IPS-18a (cell line): ENCODE measurements at regions not wholly inside any gene's neighbourhood (a gene's known extent, or its start where the extent isn't known, plus 50 kb on each side); places are given as distances from the start of the nearest gene placed in this dataset.

Experiments used
- H3K27ac ChIP-seq: one replicate; pipeline ENCODE4 v1.5.1; 2013; ENCODE audit warnings: low read length
- H3K27me3 ChIP-seq: one replicate; pipeline ENCODE4 v1.6.1; 2013; ENCODE audit warnings: mild to moderate bottlenecking, low read length; ENCODE audit not compliant: control insufficient read depth, insufficient read depth
- H3K36me3 ChIP-seq: one replicate; pipeline ENCODE4 v1.6.1; 2013; ENCODE audit warnings: low read depth, low read length; ENCODE audit not compliant: control insufficient read depth
- H3K4me1 ChIP-seq: one replicate; pipeline ENCODE4 v1.6.1; 2013; ENCODE audit warnings: low read depth, low read length; ENCODE audit not compliant: control insufficient read depth
- H3K4me3 ChIP-seq: one replicate; pipeline ENCODE4 v1.5.1; 2013; ENCODE audit warnings: low read length
- H3K9ac ChIP-seq: one replicate; pipeline ENCODE4 v1.6.1; 2013; ENCODE audit warnings: mild to moderate bottlenecking, low read length, moderate library complexity
- H3K9me3 ChIP-seq: one replicate; pipeline ENCODE4 v1.6.1; 2013; ENCODE audit warnings: low read depth, low read length; ENCODE audit not compliant: control insufficient read depth

GRCh38 chr12:4084573-4084972, 189.0 kb upstream of the CCND2 start:
- no peak overlapping the region for H3K9ac ChIP-seq
- no peaks in the 10 kb centered on the region for H3K27me3 ChIP-seq
- H3K36me3 ChIP-seq: no peaks in the 10 kb centered on the region
- no peaks in the 10 kb centered on the region for H3K9me3 ChIP-seq
- H3K27ac ChIP-seq: no peak overlapping the region
- peaks cover 2% of the 10 kb centered on the region for H3K4me1 ChIP-seq
- H3K4me3 ChIP-seq: no peak overlapping the region

- no peak overlapping the region for H3K27ac ChIP-seq
- no peak overlapping the region for H3K4me3 ChIP-seq
- H3K9me3 ChIP-seq: no peaks in the 10 kb centered on the region
- H3K4me1 ChIP-seq: no peaks in the 10 kb centered on the region
- H3K9ac ChIP-seq: no peak overlapping the region
- H3K36me3 ChIP-seq: no peaks in the 10 kb centered on the region
- H3K27me3 ChIP-seq: no peaks in the 10 kb centered on the region
These were observed 190.7 kb upstream of the CCND2 start for GRCh38 chr12:4082809-4083403.

GRCh38 chr12:4080213-4080612, 193.3 kb upstream of the CCND2 start:
- Histone ChIP-seq H3K27ac (no peak overlapping the region), H3K9me3 (no peaks in the 10 kb centered on the region), H3K9ac (no peak overlapping the region), H3K27me3 (no peaks in the 10 kb centered on the region), H3K4me3 (no peak overlapping the region), H3K4me1 (no peaks in the 10 kb centered on the region), H3K36me3 (no peaks in the 10 kb centered on the region)

GRCh38 chr12:4074129-4074528, 199.4 kb upstream of the CCND2 start:
- no peak overlapping the region for H3K27ac ChIP-seq
- no peaks in the 10 kb centered on the region for H3K4me1 ChIP-seq
- no peaks in the 10 kb centered on the region for H3K27me3 ChIP-seq
- H3K9ac ChIP-seq: no peak overlapping the region
- no peaks in the 10 kb centered on the region for H3K9me3 ChIP-seq
- no peak overlapping the region for H3K4me3 ChIP-seq
- H3K36me3 ChIP-seq: no peaks in the 10 kb centered on the region

- no peaks in the 10 kb centered on the region for H3K9me3 ChIP-seq
- no peak overlapping the region for H3K4me3 ChIP-seq
- no peaks in the 10 kb centered on the region for H3K36me3 ChIP-seq
- H3K9ac ChIP-seq: no peak overlapping the region
- no peaks in the 10 kb centered on the region for H3K27me3 ChIP-seq
- no peak overlapping the region for H3K27ac ChIP-seq
- no peaks in the 10 kb centered on the region for H3K4me1 ChIP-seq
These were observed 196.4 kb upstream of the PARP11 start for GRCh38 chr12:4069670-4070010.

GRCh38 chr12:4068981-4069669, 195.9 kb upstream of the PARP11 start:
- Histone ChIP-seq H3K9me3 (no peaks in the 10 kb centered on the region), H3K27ac (no peak overlapping the region), H3K36me3 (no peaks in the 10 kb centered on the region), H3K9ac (no peak overlapping the region), H3K4me1 (no peaks in the 10 kb centered on the region), H3K4me3 (no peak overlapping the region), H3K27me3 (no peaks in the 10 kb centered on the region)

- Histone ChIP-seq H3K36me3 (no peaks in the 10 kb centered on the region), H3K4me3 (no peak overlapping the region), H3K9me3 (no peaks in the 10 kb centered on the region), H3K4me1 (peaks cover 15% of the 10 kb centered on the region), H3K27me3 (no peaks in the 10 kb centered on the region), H3K27ac (no peak overlapping the region), H3K9ac (no peak overlapping the region)
These were observed 190.8 kb upstream of the PARP11 start for GRCh38 chr12:4064008-4064407.

- no peak overlapping the region for H3K9ac ChIP-seq
- peaks cover 15% of the 10 kb centered on the region for H3K4me1 ChIP-seq
- no peaks in the 10 kb centered on the region for H3K36me3 ChIP-seq
- H3K9me3 ChIP-seq: no peaks in the 10 kb centered on the region
- no peak overlapping the region for H3K27ac ChIP-seq
- no peak overlapping the region for H3K4me3 ChIP-seq
- H3K27me3 ChIP-seq: no peaks in the 10 kb centered on the region
These were observed 186.8 kb upstream of the PARP11 start for GRCh38 chr12:4059898-4060568.

GRCh38 chr12:4056910-4057845, 184.0 kb upstream of the PARP11 start:
- Histone ChIP-seq H3K4me1 (peaks cover 15% of the 10 kb centered on the region), H3K9ac (no peak overlapping the region), H3K27me3 (no peaks in the 10 kb centered on the region), H3K36me3 (no peaks in the 10 kb centered on the region), H3K9me3 (no peaks in the 10 kb centered on the region), H3K4me3 (no peak overlapping the region), H3K27ac (no peak overlapping the region)

- H3K9me3 ChIP-seq: no peaks in the 10 kb centered on the region
- no peak overlapping the region for H3K4me3 ChIP-seq
- no peaks in the 10 kb centered on the region for H3K27me3 ChIP-seq
- no peak overlapping the region for H3K27ac ChIP-seq
- H3K9ac ChIP-seq: no peak overlapping the region
- H3K36me3 ChIP-seq: no peaks in the 10 kb centered on the region
- H3K4me1 ChIP-seq: peaks cover 2% of the 10 kb centered on the region
These were observed 181.4 kb upstream of the PARP11 start for GRCh38 chr12:4054630-4055029.

GRCh38 chr12:4052691-4053090, 179.5 kb upstream of the PARP11 start:
- Histone ChIP-seq H3K27ac (no peak overlapping the region), H3K4me1 (peaks cover 5% of the 10 kb centered on the region), H3K27me3 (no peaks in the 10 kb centered on the region), H3K4me3 (no peak overlapping the region), H3K36me3 (no peaks in the 10 kb centered on the region), H3K9me3 (no peaks in the 10 kb centered on the region), H3K9ac (no peak overlapping the region)
